ENCODE measurements at regions not wholly inside any gene's neighbourhood (a gene's known extent, or its start where the extent isn't known, plus 50 kb on each side); places are given as distances from the start of the nearest gene placed in this dataset.

DNA sequence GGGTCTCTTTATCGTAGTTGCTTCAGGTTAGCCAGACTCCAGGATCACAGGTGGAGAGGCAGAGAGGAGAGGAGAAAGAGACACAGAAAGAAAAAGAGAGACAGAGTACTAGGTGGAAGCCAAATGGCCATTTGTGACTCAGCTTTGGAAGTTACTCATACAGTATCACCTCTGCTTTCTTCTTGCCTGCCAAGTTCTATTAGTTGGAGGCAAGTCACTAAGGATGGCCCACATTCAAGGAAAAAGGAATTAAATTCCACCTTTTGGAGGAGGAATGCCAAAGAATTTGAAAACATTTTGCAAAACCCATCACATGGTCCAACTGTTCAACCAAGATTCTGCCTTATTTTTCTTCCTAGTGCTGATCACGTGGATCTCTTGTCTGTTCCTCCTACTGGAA, 291.1 kb downstream of the CHL1 start:
- no peaks in the 10 kb centered on the region for H4K20me1 ChIP-seq (ENCODE audit: control insufficient read depth, insufficient read depth)
- no peak overlapping the region for H3K4me3 ChIP-seq
- DNase-seq (ENCODE audit: low read depth, low spot score): no peak
- H3K79me2 ChIP-seq (ENCODE audit: control insufficient read depth, insufficient read depth, low read length): no peaks in the 10 kb centered on the region
- BruUV-seq (replicated peaks): no TSS peak
- no peaks in the 10 kb centered on the region for H3K27me3 ChIP-seq (replicated peaks in 1 of 2; ENCODE audit: control insufficient read depth in 2 of 2, insufficient read depth in 2 of 2, low read length in 1 of 2)
- ChIA-PET RAD21 (ENCODE audit: unreplicated experiment) (interaction anchor here (1.4 to 1.5 kb wide), 2 partner anchors 20 to 21 kb away, joined by 3 to 4 read pairs; no protein-coding TSS in a partner anchor), CTCF (interaction anchor here (1.1 to 1.8 kb wide), 4 partner anchors 11 to 189 kb away, joined by 3 to 9 read pairs (median 5); no protein-coding TSS in a partner anchor), SMC1A (ENCODE audit: uncharacterized antibody, unreplicated experiment) (interaction anchor here (1.1 to 1.2 kb wide), 2 partner anchors 20 to 59 kb away, joined by 3 read pairs; no protein-coding TSS in a partner anchor), POLR2A (interaction anchor here (1.2 kb wide), 1 partner anchor 178 kb away, joined by 3 read pairs; no protein-coding TSS in a partner anchor)
- no peak overlapping the region for H3K9ac ChIP-seq (ENCODE audit: control insufficient read depth, insufficient read depth, low read length)
- in situ Hi-C loops (cut with MboI) (no loop called here), intact Hi-C loops (cut with micrococcal nuclease; ENCODE audit: unreplicated experiment) (no loop called here)
- TF ChIP-seq POLR2AphosphoS2 (IDR thresholded peaks at IDR 0.05; ENCODE audit: low read depth, low read length): no peak
- no peak for TF ChIP-seq TCF3 (IDR thresholded peaks at IDR 0.05; ENCODE audit: borderline replicate concordance, insufficient read depth, low read depth, low read length)
- TF ChIP-seq TAF1 (IDR thresholded peaks at IDR 0.05; ENCODE audit: borderline replicate concordance, low read depth, low read length): no peak
- TF ChIP-seq, protein P1, sequence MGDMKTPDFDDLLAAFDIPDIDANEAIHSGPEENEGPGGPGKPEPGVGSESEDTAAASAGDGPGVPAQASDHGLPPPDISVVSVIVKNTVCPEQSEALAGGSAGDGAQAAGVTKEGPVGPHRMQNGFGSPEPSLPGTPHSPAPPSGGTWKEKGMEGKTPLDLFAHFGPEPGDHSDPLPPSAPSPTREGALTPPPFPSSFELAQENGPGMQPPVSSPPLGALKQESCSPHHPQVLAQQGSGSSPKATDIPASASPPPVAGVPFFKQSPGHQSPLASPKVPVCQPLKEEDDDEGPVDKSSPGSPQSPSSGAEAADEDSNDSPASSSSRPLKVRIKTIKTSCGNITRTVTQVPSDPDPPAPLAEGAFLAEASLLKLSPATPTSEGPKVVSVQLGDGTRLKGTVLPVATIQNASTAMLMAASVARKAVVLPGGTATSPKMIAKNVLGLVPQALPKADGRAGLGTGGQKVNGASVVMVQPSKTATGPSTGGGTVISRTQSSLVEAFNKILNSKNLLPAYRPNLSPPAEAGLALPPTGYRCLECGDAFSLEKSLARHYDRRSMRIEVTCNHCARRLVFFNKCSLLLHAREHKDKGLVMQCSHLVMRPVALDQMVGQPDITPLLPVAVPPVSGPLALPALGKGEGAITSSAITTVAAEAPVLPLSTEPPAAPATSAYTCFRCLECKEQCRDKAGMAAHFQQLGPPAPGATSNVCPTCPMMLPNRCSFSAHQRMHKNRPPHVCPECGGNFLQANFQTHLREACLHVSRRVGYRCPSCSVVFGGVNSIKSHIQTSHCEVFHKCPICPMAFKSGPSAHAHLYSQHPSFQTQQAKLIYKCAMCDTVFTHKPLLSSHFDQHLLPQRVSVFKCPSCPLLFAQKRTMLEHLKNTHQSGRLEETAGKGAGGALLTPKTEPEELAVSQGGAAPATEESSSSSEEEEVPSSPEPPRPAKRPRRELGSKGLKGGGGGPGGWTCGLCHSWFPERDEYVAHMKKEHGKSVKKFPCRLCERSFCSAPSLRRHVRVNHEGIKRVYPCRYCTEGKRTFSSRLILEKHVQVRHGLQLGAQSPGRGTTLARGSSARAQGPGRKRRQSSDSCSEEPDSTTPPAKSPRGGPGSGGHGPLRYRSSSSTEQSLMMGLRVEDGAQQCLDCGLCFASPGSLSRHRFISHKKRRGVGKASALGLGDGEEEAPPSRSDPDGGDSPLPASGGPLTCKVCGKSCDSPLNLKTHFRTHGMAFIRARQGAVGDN (IDR thresholded peaks at IDR 0.05): no peak
- no peak for TF ChIP-seq KAT2A (conservative IDR thresholded peaks at IDR 0.05; ENCODE audit: control insufficient read depth, low read depth, low read length)
- FAIRE-seq: no peak
- ATAC-seq: no peak
- no peaks in the 10 kb centered on the region for H3K9me3 ChIP-seq (replicated peaks; ENCODE audit: control insufficient read depth, insufficient read depth, low read length)
- H3K4me2 ChIP-seq (ENCODE audit: control insufficient read depth, insufficient read depth): no peak overlapping the region
- 33% methylated on average over 2 of the region's 2 CpGs for WGBS (ENCODE audit: insufficient coverage, insufficient replicate concordance, low lambda C conversion rate, missing lambda C conversion rate)
- no peak overlapping the region for H2AFZ ChIP-seq (ENCODE audit: control insufficient read depth, low read depth, low read length)
- no peak overlapping the region for H3K27ac ChIP-seq (ENCODE audit: control insufficient read depth, insufficient read depth)
- H3K36me3 ChIP-seq (ENCODE audit: control insufficient read depth in 2 of 2, insufficient read depth in 2 of 2, low read length in 1 of 2): no peaks in the 10 kb centered on the region
- no peaks in the 10 kb centered on the region for H3K4me1 ChIP-seq (ENCODE audit: control insufficient read depth, insufficient read depth, low read length)

All from GM12878 (cell line).